Left lung (tissue), 4 donors: ENCODE measurements at regions not wholly inside any gene's neighbourhood (a gene's known extent, or its start where the extent isn't known, plus 50 kb on each side); places are given as distances from the start of the nearest gene placed in this dataset.
"Not testable (repeated sequence)": the region's sequence is repeated elsewhere in the genome, so short reads cannot be mapped to it uniquely, and the experiment has no call there.

Source experiments
- ATAC-seq: fragments of 200-7000 bp; cut with Tn5 transposase; one replicate; pipeline ENCODE4 v1.9.1; 2020; ENCODE audit warnings: moderate library complexity
- DNase-seq, 4 donors: peaks; one replicate each; pipeline ENCODE4 v3.0.0-alpha.2; 2013 to 2020
- H3K27ac ChIP-seq, 2 donors: fragments of 200-600 bp; sonication (generic) in 1 of 2; one replicate each; pipeline versions ENCODE4 v1.5.0 to v1.8.0; 2020 to 2021
- H3K27me3 ChIP-seq, 2 donors: fragments of 200-600 bp; sonication (generic) in 1 of 2; one replicate each; pipeline versions ENCODE4 v1.5.0 to v1.8.0; 2020 to 2021
- H3K36me3 ChIP-seq, 2 donors: fragments of 200-600 bp; sonication (generic) in 1 of 2; one replicate each; pipeline versions ENCODE4 v1.5.0 to v1.8.0; 2020 to 2021
- H3K4me1 ChIP-seq, 2 donors: fragments of 200-600 bp; one replicate each; pipeline ENCODE4 v1.8.0; 2021
- H3K4me3 ChIP-seq, 2 donors: fragments of 200-600 bp; sonication (generic) in 1 of 2; one replicate each; pipeline versions ENCODE4 v1.5.0 to v1.8.0; 2020 to 2021; ENCODE audit warnings: mild to moderate bottlenecking in 1 of 2
- H3K9me3 ChIP-seq, 2 donors: fragments of 200-600 bp; sonication (generic) in 1 of 2; one replicate each; pipeline versions ENCODE4 v1.5.0 to v1.8.0; 2020 to 2021
- intact Hi-C, 2 donors: fragments of 100-400 bp; cut with DNase I; formaldehyde crosslinking; loops; one replicate each; pipeline versions ENCODE4 v1.11.2 to v1.14.2; 2022
- TF ChIP-seq, protein P1 (sequence below), 2 donors: fragments of 200-600 bp; sonication (generic) in 1 of 2; IDR thresholded peaks; one replicate each; pipeline versions ENCODE4 v1.5.0 to v1.8.0; 2021; ENCODE audit warnings: antibody characterized with exemption in 2 of 2
- donor health status: DM: no; HTN: yes; CAD: no.
- donor health status: DM: no; HTN: no; CAD: no.

DNA sequence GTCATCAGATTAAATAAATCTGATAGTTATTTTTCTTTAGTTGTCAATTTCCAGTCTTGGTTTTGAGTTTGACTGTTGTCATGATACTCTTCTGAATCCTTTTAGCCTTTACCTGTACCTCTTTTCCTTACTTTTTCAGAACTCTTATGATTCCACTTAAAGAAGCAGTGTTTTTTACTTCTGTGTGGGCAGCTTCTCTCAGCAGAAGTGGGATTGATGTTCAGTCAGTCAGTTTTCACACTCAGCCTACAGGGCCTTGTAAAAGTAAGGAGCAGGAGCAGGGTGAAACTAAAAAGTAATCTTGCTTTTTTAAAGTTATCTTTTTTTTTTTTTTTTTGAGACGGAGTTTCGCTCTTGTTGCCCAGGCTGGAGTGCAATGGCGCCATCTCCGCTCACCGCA lies 75.1 kb downstream of the HAUS1 start:
- no peaks in the 10 kb centered on the region for H3K9me3 ChIP-seq
- intact Hi-C loops: loop anchor here in 1 of 2 donors (10.0 kb wide), 1 partner anchor 475 kb away; the partner anchor contains the start of gene LOXHD1
- no peaks in the 10 kb centered on the region for H3K36me3 ChIP-seq
- no peak overlapping the region for H3K27ac ChIP-seq
- H3K4me1 ChIP-seq: peaks cover 14 to 53% of the 10 kb centered on the region in 2 donors
- no peaks in the 10 kb centered on the region for H3K27me3 ChIP-seq
- DNase-seq: no peak
- no peak overlapping the region for H3K4me3 ChIP-seq
- TF ChIP-seq, protein P1, sequence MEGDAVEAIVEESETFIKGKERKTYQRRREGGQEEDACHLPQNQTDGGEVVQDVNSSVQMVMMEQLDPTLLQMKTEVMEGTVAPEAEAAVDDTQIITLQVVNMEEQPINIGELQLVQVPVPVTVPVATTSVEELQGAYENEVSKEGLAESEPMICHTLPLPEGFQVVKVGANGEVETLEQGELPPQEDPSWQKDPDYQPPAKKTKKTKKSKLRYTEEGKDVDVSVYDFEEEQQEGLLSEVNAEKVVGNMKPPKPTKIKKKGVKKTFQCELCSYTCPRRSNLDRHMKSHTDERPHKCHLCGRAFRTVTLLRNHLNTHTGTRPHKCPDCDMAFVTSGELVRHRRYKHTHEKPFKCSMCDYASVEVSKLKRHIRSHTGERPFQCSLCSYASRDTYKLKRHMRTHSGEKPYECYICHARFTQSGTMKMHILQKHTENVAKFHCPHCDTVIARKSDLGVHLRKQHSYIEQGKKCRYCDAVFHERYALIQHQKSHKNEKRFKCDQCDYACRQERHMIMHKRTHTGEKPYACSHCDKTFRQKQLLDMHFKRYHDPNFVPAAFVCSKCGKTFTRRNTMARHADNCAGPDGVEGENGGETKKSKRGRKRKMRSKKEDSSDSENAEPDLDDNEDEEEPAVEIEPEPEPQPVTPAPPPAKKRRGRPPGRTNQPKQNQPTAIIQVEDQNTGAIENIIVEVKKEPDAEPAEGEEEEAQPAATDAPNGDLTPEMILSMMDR (IDR thresholded peaks at IDR 0.05): no peak
- ATAC-seq: no peak

DNA sequence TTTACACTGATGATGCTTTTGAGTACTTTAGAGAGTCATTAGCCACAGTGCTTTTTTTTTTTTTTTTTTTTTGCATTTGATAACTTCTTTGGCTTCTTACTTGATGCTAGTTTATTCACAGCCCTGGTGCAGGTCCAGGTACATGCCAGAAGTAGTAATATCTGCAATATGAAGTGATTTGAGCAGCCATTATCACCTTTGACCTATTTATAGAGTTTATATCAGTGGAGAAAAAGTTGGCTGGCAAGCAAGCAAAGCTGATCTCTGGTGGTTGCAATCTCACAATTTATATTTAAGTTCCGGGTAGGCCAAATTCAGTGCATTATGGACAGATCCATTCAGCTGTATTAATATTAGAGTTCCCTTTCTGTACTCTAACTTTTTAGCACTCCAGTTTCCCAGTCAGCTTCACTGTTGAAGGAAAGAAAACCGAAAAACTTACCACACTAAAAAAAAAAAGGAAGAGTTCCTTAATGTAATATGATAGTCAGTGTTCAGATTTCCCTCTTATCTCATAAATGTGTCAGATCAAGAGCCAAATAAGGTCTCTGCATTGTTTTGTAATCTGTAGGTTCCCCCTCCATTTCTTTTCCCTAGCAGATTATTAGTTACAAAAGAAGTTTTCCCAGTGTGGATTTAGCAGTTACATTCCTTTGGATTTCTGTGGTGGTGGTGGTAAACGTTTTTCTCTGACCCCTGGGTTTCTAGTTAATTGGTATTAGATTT lies 78.6 kb downstream of the HAUS1 start:
- no peaks in the 10 kb centered on the region for H3K27me3 ChIP-seq
- intact Hi-C loops: no loop called here
- H3K27ac ChIP-seq: no peak overlapping the region
- H3K4me1 ChIP-seq: peaks cover 8 to 26% of the 10 kb centered on the region in 2 donors
- DNase-seq: no peak
- no peak for ATAC-seq
- no peaks in the 10 kb centered on the region for H3K36me3 ChIP-seq
- no peak overlapping the region for H3K4me3 ChIP-seq
- H3K9me3 ChIP-seq: no peaks in the 10 kb centered on the region
- TF ChIP-seq, protein P1 (IDR thresholded peaks at IDR 0.05): no peak

DNA sequence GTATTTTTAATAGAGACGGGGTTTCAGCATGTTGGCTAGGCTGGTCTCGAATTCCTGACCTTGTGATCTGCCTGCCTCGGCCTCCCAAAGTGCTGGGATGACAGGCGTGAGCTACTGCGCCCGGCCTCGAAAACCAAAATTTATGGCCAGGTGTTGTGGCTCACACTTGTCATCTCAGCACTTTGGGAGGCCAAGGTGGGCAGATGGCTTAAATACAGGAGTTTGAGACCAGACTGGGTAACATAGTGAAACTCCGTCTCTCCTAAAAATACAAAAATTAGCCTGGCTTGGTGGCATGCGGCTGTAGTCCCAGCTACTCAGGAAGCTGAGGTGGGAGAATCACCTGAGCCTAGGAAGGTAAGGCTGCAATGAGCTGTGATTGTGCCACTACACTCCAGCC lies 80.1 kb downstream of the HAUS1 start:
- H3K27me3 ChIP-seq, H3K4me3 ChIP-seq, H3K36me3 ChIP-seq, intact Hi-C loops, H3K27ac ChIP-seq, H3K9me3 ChIP-seq, ATAC-seq, DNase-seq: not testable (repeated sequence)
- peaks cover 8 to 24% of the 10 kb centered on the region in 2 donors for H3K4me1 ChIP-seq

DNA sequence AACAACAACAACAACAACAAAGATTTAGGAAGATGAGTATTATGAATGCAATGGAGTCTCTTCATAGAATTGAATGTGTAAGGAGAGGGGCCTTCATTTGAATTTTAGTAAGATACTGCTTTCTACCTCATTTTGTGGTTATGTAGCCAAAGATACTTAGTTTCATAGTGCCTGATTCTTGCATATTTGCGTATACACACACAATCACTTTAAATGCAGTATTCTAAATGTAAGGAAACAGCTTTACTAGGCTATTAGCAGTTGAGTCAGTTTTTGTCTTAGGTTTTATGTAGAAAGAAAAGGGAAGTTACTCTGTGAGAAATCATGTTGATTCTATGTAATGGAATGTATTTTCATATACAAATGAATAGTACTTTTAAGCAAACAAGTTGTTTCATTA lies 80.5 kb downstream of the HAUS1 start:
- Histone ChIP-seq H3K27ac (no peak overlapping the region), H3K36me3 (peaks cover 0 to 3% of the 10 kb centered on the region in 2 donors), H3K9me3 (no peaks in the 10 kb centered on the region), H3K4me1 (peaks cover 8 to 24% of the 10 kb centered on the region in 2 donors), H3K4me3 (no peak overlapping the region), H3K27me3 (no peaks in the 10 kb centered on the region)
- intact Hi-C loops: no loop called here
- ATAC-seq: no peak
- TF ChIP-seq, protein P1 (IDR thresholded peaks at IDR 0.05): no peak
- DNase-seq: no peak

DNA sequence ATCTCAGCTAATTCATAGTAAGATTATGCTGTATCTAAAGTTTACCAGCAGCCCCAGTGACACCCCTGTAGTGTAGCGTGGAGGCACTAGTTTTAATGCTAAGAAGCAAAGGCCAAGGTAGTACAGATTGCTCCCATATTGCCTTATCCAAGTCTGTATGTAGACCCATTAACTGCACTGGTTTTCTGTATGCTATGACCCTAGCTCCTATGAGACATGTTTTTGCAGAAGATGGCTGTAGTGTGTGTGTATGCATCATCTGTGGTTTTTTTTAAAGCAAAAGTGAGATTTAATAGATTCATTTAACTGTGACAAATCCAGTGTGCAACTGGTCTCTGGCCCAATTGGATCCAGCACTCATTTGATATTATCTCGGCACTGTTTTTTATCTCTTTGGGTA lies 86.5 kb downstream of the HAUS1 start:
- TF ChIP-seq, protein P1 (IDR thresholded peaks at IDR 0.05): no peak
- no peak for ATAC-seq
- H3K27me3 ChIP-seq: no peaks in the 10 kb centered on the region
- H3K27ac ChIP-seq: no peak overlapping the region
- H3K4me3 ChIP-seq: no peak overlapping the region
- H3K9me3 ChIP-seq: no peaks in the 10 kb centered on the region
- H3K36me3 ChIP-seq: peaks cover 0 to 3% of the 10 kb centered on the region in 2 donors
- intact Hi-C loops: no loop called here
- H3K4me1 ChIP-seq: no peaks in the 10 kb centered on the region
- no peak for DNase-seq
